IPS DF 6.9 (cell line): ENCODE measurements at regions not wholly inside any gene's neighbourhood (a gene's known extent, or its start where the extent isn't known, plus 50 kb on each side); places are given as distances from the start of the nearest gene placed in this dataset.

ENCODE experiments used
- DNase-seq: peaks from one replicate; pipeline ENCODE4 v3.0.0-alpha.2; 2013; ENCODE audit warnings: low read depth, low spot score
- H3K27ac ChIP-seq: one replicate; pipeline ENCODE4 v1.5.1; 2013; ENCODE audit warnings: low read length, control low read depth
- H3K27me3 ChIP-seq: 2 replicates; pipeline ENCODE4 v1.6.1; 2013; ENCODE audit warnings: mild to moderate bottlenecking, low read length; ENCODE audit not compliant: control insufficient read depth, insufficient read depth
- H3K36me3 ChIP-seq: 2 replicates; pipeline ENCODE4 v1.6.1; 2013; ENCODE audit warnings: low read length; ENCODE audit not compliant: control insufficient read depth, insufficient read depth
- H3K4me1 ChIP-seq: 2 replicates; pipeline ENCODE4 v1.6.1; 2013; ENCODE audit warnings: low read length; ENCODE audit not compliant: control insufficient read depth, insufficient read depth
- H3K4me3 ChIP-seq: 2 replicates; pipeline ENCODE4 v1.5.1; 2013; ENCODE audit warnings: mild to moderate bottlenecking, low read length
- H3K9me3 ChIP-seq: 2 replicates; pipeline ENCODE4 v1.6.1; 2013; ENCODE audit warnings: low read length, inconsistent platforms; ENCODE audit not compliant: control insufficient read depth, insufficient read depth
- WGBS: extraction: QIAGEN DNeasy Blood & Tissue Kit; methylation state at CpG from one replicate; pipeline ENCODE4 v1.1.7; 2013; ENCODE audit warnings: mixed read lengths, missing lambda C conversion rate; ENCODE audit not compliant: insufficient read length, insufficient coverage; 5-methylcytosine and 5-hydroxymethylcytosine counted together

- H3K36me3 ChIP-seq = no peaks in the 10 kb centered on the region
- no peak overlapping the region for H3K27ac ChIP-seq
- DNase-seq = no peak
- H3K9me3 ChIP-seq = no peaks in the 10 kb centered on the region
- no CpG with 5 or more reads among the region's 2 CpGs for WGBS
- no peaks in the 10 kb centered on the region for H3K4me1 ChIP-seq
- H3K27me3 ChIP-seq = no peaks in the 10 kb centered on the region
- no peak overlapping the region for H3K4me3 ChIP-seq
These were observed 107.8 kb downstream of the VCPKMT start for GRCh38 chr14:50008562-50008961.

GRCh38 chr14:50008974-50009373 lies 107.4 kb downstream of the VCPKMT start:
- Histone ChIP-seq H3K4me3 (no peak overlapping the region), H3K27ac (no peak overlapping the region), H3K36me3 (no peaks in the 10 kb centered on the region), H3K4me1 (no peaks in the 10 kb centered on the region), H3K9me3 (no peaks in the 10 kb centered on the region), H3K27me3 (no peaks in the 10 kb centered on the region)
- no CpG with 5 or more reads among the region's 8 CpGs for WGBS
- DNase-seq = no peak

- Histone ChIP-seq H3K4me1 (no peaks in the 10 kb centered on the region), H3K27me3 (no peaks in the 10 kb centered on the region), H3K36me3 (no peaks in the 10 kb centered on the region), H3K27ac (no peak overlapping the region), H3K4me3 (no peak overlapping the region), H3K9me3 (no peaks in the 10 kb centered on the region)
- no peak for DNase-seq
- no CpG with 5 or more reads among the region's 7 CpGs for WGBS
These were observed 105.6 kb downstream of the VCPKMT start for GRCh38 chr14:50010752-50011151.

GRCh38 chr14:50011242-50011641 lies 105.1 kb downstream of the VCPKMT start:
- no peaks in the 10 kb centered on the region for H3K27me3 ChIP-seq
- DNase-seq = no peak
- no peaks in the 10 kb centered on the region for H3K36me3 ChIP-seq
- H3K4me3 ChIP-seq = no peak overlapping the region
- no peaks in the 10 kb centered on the region for H3K4me1 ChIP-seq
- H3K27ac ChIP-seq = no peak overlapping the region
- H3K9me3 ChIP-seq = no peaks in the 10 kb centered on the region
- WGBS = no CpG with 5 or more reads among the region's 6 CpGs

GRCh38 chr14:50012644-50013043 lies 103.7 kb downstream of the VCPKMT start:
- Histone ChIP-seq H3K9me3 (no peaks in the 10 kb centered on the region), H3K27ac (no peak overlapping the region), H3K4me3 (no peak overlapping the region), H3K36me3 (no peaks in the 10 kb centered on the region), H3K27me3 (no peaks in the 10 kb centered on the region), H3K4me1 (no peaks in the 10 kb centered on the region)
- DNase-seq = no peak

- no peak for DNase-seq
- H3K9me3 ChIP-seq = no peaks in the 10 kb centered on the region
- no peaks in the 10 kb centered on the region for H3K27me3 ChIP-seq
- H3K4me1 ChIP-seq = no peaks in the 10 kb centered on the region
- WGBS = 100% methylated on average over 3 of the region's 7 CpGs
- H3K4me3 ChIP-seq = no peak overlapping the region
- no peaks in the 10 kb centered on the region for H3K36me3 ChIP-seq
- no peak overlapping the region for H3K27ac ChIP-seq
These were observed 103.0 kb downstream of the VCPKMT start for GRCh38 chr14:50013198-50013918.

- no peaks in the 10 kb centered on the region for H3K36me3 ChIP-seq
- no CpG with 5 or more reads among the region's 2 CpGs for WGBS
- no peaks in the 10 kb centered on the region for H3K4me1 ChIP-seq
- no peak for DNase-seq
- no peaks in the 10 kb centered on the region for H3K27me3 ChIP-seq
- H3K9me3 ChIP-seq = no peaks in the 10 kb centered on the region
- no peak overlapping the region for H3K27ac ChIP-seq
- no peak overlapping the region for H3K4me3 ChIP-seq
These were observed 102.4 kb downstream of the VCPKMT start for GRCh38 chr14:50013934-50014333.

GRCh38 chr14:50014809-50015430 lies 101.5 kb downstream of the VCPKMT start:
- Histone ChIP-seq H3K36me3 (no peaks in the 10 kb centered on the region), H3K27me3 (no peaks in the 10 kb centered on the region), H3K4me3 (no peak overlapping the region), H3K9me3 (no peaks in the 10 kb centered on the region), H3K27ac (no peak overlapping the region), H3K4me1 (no peaks in the 10 kb centered on the region)
- WGBS = no CpG with 5 or more reads among the region's 2 CpGs
- no peak for DNase-seq

- H3K4me3 ChIP-seq = no peak overlapping the region
- no peak overlapping the region for H3K27ac ChIP-seq
- no peaks in the 10 kb centered on the region for H3K27me3 ChIP-seq
- no peaks in the 10 kb centered on the region for H3K4me1 ChIP-seq
- H3K9me3 ChIP-seq = no peaks in the 10 kb centered on the region; the same call in 1 of the 2 replicates
- DNase-seq = no peak
- H3K36me3 ChIP-seq = no peaks in the 10 kb centered on the region
- WGBS = no CpG with 5 or more reads among the region's 3 CpGs
These were observed 100.7 kb downstream of the VCPKMT start for GRCh38 chr14:50015716-50016115.

- Histone ChIP-seq H3K4me3 (no peak overlapping the region), H3K27ac (no peak overlapping the region), H3K9me3 (no peaks in the 10 kb centered on the region; the same call in 1 of the 2 replicates), H3K27me3 (no peaks in the 10 kb centered on the region), H3K36me3 (no peaks in the 10 kb centered on the region), H3K4me1 (no peaks in the 10 kb centered on the region)
- no peak for DNase-seq
- no CpG with 5 or more reads among the region's 10 CpGs for WGBS
These were observed 98.0 kb downstream of the VCPKMT start for GRCh38 chr14:50018201-50018932.
